Stimulated activated CD8-positive, alpha-beta memory T cell treated with anti-CD3 and anti-CD28 coated beads, Interleukin-15, amount 100 ng/mL, for 48 hours (primary cell): ENCODE measurements at regions not wholly inside any gene's neighbourhood (a gene's known extent, or its start where the extent isn't known, plus 50 kb on each side); places are given as distances from the start of the nearest gene placed in this dataset.
A peak's percentile ranks its signal among the peaks of the same experiment; 100 is the strongest.
"Not testable (repeated sequence)": the region's sequence is repeated elsewhere in the genome, so short reads cannot be mapped to it uniquely, and the experiment has no call there.

Experiments used
- DNase-seq, 2 donors: peaks; one replicate each; pipeline ENCODE4 v3.0.0-alpha.2; 2020; ENCODE audit warnings: low read depth in 2 of 2

DNA sequence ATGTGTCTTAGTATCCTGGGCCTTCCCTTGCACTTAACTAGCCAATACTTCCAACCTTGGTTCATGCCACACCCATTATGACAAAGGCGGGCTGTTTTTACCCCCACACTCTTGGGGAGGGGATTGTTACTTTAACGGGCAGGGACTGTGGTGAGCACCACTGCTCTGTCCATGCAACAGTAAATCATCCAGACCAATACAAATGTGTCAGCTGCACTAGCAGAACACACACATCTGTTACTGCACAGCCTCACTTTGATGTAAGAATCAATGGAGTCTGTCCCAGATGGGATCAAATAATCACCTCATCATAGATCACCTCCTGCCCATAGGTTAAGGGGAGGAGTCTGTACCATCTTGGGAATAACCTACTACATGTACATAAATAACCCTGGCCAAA, 58.1 kb downstream of the NPAP1 start:
- DNase-seq, result no peak

DNA sequence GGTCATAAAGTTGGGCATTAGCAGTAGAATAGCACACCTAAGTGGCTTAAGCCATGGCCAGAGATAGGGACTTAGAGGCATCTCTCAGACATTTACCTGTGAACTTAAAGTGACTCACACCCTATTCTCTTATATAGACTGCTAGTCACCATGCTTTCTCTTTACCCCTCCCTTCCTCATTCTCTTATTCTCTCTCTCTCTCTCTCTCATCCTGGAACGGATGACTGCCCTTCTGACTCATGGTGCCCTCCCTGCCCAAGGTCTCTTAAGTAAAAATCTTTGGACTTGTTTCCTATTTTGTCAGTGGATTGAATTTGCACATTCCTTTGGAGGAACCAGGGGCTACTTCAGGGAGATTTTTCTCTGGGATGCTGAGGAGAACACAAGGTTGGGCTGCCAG, 58.8 kb downstream of the NPAP1 start:
- no peak for DNase-seq

DNA sequence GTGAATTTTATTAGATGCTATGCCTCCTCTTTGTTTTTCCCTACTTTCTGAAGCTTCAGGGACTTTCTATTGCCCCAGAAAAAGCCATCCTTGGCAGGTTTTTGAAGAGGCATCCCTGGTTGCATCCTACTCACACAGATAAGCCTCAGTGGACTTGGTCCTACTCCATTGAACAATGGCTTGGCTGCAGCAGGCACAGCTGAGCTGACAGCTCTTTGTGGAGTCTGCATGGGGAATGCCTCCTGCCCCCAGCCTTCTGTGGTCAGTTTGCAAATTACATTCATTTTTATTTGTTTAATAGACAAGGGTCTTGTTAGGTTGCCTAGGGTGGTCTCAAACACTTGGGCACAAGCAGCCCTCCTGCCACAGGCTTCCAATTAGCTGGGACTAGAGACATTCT, 69.7 kb downstream of the NPAP1 start:
- DNase-seq, result no peak

DNA sequence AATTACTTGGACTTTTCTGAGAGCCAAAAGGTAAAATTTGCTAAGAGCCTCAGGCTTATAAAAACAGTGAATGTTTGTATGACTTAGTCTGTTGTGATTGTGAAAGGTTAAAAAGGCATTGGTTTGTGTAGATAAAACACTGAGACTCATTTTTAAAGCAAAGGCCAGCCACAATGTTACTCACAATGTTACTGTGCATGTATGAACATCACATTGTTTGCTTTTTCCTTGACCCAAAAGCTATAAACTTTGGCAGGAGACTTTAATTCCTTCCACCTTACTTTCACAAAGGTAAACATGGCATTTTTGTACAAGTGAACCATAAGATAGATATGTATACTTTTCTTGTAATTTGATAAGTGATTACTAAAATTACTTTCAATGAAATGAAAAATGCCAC, 70.5 kb downstream of the NPAP1 start:
- DNase-seq, result no peak

DNA sequence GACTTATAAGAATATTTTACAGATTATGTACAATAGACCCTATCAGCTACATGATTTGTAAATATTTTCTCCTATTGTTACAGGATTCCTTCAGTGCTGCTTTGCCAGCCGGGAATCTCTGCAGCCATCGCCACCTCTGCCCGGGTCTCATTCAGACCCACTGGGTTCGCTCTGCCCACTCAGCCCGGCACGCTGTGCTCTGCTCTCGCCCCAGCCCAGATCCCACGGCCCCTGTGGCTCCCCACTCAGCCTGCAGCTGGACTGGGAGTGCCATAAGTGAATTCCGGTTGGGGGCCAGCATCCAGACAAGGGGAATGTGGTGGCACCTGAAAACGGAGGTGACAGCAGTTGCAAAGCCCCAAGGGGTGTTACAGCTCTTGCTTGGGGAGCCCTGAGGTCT, 71.8 kb downstream of the NPAP1 start:
- DNase-seq, result no peak

DNA sequence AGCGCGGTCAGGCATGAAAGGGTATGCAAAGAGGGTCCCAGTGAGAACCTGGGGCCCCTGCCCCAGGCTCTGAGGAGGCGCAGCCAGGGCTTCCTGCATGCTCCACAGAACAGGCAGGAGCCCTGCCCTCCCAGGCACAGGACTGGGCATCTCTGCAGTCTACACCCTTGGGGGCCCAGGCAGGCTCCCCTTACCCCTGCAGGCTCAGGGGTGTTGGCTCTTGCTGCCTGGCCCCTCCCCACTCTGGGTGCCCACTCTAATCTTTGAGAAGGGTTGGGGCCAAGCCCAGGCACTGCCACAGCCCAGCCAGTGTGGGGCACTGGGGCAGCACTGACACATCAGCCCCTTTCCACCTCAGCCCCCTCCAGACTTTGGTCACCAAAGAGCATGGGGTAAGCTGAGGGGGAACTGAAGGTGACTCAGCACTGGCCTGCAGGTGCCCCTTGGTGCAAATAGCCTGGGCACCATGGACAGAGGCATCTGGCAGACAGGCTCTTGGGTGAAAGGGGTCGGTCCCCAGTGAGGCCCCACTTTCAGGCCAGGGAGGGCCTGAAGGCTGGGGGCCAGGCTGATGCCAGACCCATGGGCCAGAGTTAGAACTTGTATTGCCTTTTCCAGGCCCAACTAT, 73.4 kb downstream of the NPAP1 start:
- no peak for DNase-seq

DNA sequence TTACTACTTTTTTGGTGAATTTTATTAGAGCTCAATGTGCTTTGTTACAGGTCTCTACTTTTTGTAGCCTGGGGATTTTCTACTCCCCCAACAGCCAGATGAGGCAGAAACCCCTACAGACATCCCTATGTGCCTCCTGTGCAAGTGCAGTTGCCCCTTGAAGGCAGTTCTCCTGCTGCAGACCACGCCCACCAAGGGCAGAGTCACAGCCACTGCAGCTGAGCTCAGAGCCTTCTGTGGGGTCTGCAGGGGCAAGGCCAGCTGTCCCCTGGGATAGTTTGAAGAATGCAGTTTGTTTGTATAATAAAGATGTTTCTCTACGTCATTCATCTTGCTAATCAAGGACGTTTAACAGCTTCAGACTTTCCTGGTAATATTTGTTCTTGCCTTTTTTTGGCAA, 76.8 kb downstream of the NPAP1 start:
- no peak for DNase-seq

DNA sequence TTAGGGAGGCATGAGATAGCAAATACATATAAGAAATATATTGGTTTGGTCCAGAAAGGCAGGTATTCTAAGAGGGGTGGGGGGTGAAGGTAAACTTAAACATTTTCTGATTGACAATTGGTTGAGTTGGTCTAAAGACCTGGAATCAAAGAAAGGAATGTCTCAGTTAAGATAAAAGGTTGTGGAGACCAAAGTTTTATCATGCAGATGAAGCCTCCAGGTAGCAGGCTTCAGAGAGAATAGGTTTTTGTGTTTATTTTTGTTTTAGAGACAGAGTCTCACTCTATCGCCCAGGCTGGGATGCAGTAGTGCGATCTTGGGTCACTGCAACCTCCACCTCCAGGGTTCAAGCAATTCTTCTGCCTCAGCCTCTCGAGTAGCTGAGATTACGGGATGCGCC, 80.5 kb downstream of the NPAP1 start:
- DNase-seq, result no peak

DNA sequence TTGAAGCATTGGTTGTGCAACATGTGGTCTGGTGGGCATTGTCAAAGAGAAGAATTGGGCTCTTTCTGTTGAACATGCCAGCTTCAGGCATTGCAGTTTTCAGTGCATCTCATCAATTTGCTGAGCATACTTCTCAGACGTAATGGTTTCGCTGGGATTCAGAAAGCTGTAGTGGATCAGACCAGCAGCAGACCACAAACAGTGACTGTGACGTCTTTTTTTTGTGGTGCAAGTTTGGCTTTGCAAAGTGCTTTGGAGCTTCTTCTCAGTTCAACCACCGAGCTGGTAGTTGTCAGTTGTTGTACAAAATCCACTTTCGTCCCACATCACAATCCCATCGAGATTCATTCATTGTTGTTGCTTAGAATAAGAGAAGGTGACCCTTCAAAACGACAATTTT, 84.5 kb downstream of the NPAP1 start:
- no peak for DNase-seq

DNA sequence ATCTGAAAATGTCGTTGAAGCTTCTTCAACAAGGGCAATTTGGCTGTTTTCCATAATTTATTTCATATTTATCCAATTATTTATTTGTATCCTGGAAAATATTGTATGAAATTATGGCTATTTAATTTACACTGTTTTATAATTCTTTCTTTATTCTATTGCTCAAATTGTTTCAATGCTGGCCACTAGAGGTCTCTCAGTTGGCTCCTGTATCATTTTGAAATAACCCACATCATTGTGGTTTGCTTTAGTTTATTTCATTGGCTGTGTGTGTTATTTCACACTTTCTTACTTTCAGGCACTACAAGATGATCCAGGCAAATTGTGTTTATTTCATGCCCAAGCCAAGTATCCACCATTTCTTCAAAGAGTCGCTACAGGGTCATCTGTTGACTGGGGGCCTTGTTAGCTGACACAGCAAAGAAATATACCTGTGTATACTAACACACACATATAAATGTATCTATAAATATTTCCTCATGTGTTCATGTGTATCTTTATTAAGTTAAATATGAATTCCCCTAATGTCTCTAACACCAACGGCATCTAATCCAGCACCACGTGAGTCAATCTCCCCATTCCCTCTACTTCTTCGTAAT, 86.2 kb downstream of the NPAP1 start:
- no peak for DNase-seq

DNA sequence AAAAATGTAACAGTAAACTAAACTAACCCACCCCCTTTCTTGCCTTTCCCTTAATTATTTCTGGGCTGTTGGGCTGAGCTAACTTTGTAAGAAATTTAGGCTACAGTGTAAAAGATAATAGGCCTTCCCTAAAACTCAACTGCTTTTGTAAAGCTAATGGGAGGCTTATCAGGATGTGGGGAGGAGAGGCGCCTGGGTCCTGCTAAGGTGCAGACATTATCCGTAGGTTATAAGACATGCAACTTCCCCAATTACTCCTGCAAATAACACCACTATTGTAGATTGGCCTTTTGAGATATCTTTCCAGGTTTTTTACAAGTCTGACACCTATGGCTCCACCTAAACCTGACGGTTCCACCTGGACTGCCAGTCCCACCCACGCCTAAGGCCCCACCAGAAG, 88.3 kb downstream of the NPAP1 start:
- no peak for DNase-seq

DNA sequence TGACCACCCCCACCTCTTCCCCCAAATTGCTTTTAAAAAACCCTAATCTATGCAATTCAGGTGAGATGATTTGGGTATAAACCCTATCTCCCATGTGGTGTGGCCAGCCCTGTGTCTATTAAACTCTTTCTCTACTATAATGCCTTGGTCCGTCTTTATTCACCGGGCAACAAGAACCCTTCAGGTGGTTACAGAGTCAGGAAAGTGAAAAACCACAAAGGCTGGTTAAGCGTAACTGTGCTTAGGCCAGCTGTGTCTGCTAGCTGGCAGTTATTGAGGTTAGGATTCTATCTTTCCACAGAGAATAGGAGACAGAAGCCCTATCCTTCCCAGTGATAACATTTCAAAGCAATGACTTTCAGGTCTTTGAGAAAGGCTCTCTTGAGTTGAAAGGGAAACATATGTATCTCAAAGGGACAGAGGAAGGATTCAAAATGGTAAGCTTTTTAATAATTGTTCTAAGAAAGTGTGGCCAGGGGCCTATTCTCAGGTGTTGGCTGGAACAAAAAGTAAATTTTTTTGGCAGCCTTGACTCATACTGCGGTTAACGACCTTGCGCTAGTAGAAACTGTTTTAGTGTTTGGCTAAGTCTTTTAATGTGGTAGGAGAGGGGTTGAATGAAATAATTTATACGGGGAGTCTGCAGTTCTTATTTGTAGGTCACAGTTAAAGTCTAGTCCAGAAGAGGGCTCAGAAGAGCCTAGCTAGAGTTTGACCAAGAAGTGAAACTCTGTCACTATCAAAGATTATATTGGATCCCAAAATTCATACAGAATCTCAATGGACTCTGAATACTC, 89.0 kb downstream of the NPAP1 start:
- DNase-seq, result no peak

DNA sequence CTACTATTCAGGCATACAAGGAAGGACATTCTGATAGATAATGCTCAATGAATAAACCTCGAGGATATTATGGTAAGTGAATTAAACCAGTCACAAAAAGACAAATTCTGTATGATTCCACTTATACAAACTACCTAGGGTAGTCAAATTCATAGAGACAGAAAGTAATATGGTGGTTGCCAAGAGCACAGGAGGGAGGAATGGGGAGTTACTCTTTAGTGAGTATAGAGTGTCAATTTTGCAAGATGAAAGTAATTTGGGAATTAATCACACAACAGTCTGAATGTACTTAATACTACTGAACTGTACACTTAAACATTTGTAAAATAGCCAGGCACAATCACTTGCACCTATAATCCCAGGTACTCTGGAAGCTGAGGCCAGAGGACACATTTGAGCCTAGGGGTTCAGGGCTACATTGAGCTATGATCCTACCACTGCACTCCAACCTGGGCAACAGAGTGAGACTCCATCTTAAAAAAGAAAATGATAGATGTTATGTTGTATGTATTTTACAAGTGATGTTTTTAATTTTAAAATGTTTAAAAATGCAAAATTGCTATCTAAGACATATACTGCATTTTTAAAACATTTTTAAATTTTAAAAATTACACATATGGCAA, 91.0 kb downstream of the NPAP1 start:
- no peak for DNase-seq

DNA sequence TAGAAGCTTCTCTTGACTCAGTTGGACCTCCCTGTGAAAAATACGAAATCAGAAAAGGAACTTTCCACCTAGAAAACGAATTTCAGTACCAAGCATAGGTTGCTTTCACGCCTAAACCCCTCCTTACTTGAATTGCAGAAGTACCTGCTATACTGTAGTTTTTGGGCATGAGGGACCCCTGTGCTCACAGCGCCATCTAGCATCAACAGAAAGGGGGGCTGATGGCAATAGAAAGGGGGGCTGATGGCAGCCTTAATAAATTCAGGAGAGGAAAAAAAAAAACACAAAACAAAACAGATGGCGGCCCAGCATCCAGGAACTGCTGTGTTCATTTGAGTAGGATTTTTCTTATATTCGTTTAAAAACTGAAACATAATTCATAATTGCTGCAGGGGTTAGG, 96.7 kb downstream of the NPAP1 start:
- DNase-seq, result no peak

DNA sequence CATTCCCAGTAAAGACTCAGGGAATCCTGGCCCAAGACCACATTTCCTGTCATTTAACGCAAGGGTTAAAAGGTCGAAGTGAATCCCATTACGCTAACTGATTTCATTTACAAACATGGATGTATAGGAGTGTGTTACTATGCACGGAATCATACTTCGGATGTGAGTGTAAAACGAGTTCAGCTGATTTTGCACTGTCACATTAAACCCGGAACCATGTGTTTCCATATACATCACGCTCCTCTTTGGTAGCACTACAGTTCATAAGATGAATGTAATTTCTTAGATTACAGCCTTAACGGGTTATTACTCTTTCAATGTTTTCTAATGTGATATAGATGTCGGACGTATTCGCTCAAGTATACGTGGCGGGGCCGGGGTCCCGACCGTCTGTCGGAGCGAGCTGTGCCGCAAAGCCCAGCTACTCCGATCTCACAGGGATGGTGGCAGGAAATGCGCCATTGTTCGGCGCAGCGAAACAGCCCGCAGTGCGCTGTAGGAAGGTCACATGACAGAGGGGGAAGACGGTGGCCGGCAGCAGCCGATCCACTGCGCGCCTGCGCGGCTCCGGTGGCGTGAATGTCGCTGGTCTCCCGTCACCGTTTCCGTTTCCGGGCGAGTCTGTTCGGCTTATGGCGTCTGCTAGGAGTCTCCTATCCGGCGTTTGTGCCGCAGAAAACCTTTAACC, 97.3 kb downstream of the NPAP1 start:
- DNase-seq, result peak; percentile 54 to 58

DNA sequence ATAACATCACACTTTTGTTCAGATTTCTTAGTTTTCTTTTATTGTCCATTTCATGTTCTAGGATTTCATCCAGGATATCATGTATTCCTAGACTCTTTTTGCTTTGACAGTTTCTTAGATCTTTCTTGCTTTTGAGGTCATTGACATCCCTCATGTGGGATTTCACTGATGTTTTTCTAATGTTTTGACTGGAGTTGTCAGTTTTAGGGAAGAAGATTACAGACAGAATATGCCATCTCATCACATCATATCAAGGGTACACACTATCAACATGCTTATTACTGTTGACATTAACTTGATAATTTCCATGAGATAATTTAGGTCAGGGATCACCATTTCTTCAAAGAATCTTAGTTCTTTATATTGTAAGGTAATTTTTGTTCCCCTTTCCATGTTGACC, 101.7 kb downstream of the NPAP1 start:
- no peak for DNase-seq

DNA sequence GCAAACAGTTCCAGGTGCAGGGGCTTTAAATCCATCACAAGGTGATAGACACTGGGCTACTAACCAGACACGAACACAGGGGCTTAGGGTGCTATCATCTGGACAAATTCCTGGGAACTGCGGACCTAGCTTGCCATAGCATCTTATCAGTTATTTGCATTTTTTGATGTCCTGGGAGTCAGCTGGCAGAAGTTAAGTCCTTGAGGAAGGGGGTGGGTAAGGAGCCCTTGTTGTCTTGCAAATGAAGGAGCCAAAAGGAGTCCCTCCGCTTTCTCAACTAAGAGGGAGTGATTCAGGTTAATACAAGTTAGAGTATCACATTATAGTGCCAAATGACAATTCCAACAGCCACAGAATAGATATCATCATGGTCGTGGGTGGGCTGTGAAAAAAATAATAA, 108.9 kb downstream of the NPAP1 start:
- no peak for DNase-seq

DNA sequence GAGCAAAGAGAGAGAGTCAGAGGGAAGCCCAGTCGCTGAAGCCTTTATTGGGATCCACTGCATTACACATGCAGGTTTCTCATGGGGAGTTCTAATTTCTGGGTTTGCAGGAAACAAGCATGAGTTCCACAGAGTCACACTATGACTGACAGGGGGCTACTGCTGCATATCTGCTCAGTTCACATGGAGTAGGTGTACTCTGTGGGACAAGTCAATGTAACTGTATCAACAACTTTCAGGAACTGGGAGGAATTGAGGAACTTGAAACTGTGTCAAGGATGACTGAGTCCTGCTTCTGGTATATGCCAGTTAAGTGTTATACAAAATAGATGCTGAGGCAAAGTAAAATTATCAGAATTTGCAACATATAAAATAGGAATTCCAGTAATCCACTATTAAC, 110.8 kb downstream of the NPAP1 start:
- no peak for DNase-seq

DNA sequence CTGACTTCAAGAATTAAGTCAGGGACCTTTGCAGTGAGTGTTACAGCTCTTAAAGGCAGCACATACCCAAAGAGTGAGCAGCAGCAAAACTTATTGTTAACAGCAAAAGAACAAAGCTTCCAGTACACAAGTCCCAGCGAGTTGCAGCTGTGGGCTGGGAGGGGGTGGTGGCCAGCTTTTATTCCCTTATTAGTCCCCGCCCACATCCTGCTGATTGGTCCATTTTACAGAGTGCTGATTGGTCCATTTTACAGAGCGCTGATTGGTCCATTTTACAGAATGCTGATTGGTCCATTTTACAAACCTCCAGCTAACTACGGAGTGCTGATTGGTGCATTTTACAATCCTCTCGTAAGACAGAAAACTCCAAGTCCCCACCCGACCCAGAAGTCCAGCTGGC, 127.0 kb downstream of the NPAP1 start:
- not testable (repeated sequence) for DNase-seq

DNA sequence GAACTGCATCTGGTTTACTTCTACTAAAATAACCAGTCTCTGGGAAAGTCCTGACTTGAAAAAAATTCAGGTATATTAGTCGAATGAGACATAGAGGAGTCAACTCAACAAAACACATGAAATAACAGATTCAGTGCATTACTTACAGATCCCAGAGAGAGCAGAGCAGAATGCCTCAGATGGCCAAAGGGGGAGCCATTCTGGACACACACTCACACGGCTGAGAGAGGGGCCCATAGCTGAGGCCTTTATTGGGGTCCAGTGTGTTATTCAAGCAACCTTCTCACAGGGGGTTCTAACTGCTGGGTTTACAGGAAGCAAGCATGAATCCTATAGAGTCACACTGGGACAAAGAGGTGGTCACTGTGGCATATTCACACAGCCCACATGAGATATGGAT, 135.1 kb upstream of the SNRPN start:
- DNase-seq, result no peak

DNA sequence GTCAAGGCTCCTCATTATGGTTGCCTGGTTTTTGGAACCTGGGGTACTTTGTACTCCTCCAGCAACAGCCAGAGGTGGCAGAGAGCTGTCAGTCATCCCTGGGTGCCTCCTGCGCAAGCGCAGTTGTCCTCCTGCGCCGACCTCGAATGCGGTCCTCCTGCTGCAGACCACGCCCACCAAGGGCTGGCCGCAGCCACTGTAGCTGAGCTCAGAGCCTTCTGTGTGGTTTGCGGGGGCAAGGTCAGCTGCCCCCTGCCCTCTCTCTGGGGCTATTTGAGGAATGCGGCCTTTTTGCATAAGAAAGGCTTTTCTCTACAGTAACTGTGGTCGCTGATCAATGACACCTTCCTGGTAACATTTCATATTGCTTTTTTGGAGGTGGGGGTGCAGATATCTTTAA, 131.3 kb upstream of the SNRPN start:
- DNase-seq, result no peak

DNA sequence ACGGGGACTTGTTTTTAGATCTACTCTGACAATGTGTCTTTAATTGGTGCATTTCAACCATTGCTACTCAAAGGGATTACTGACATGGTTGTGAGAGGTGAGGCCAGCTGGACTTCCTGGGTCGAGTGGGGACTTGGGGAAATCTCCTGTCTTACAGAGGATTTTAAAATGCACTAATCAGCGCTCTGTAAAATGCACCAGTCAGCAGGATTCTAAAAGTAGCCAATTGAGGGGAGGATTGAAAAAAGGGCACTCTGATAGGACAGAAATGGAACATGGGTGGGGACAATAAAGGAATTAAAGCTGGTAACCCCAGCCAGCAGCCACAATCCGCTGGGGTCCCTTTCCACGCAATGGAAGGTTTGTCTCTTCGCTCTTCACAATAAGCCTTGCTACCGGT, 122.5 kb upstream of the SNRPN start:
- no peak for DNase-seq
